ENCODE measurements at regions not wholly inside any gene's neighbourhood (a gene's known extent, or its start where the extent isn't known, plus 50 kb on each side); places are given as distances from the start of the nearest gene placed in this dataset.

DNA sequence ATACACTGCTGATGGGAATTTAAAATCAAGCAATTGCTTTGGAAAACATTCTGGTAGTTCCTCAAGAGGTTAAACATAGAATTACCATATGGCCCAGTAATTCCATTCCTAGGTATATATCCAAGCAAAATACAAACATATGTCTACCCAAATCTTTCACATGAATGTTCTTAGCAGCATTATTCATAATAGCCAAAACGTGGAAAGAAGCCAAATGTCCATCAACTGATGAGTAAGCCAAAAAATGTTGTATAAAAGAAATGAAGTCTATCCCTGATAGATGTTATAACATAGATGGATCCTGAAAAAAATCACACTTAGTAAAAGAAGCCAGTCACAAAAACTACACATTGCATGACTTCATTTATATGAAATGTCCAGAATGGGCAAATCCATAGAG lies 893.0 kb downstream of the SORCS3 start:
- no peak for FAIRE-seq
- no peak for DNase-seq (ENCODE audit: insufficient read length, low spot score)
- no peak for TF ChIP-seq CTCF (IDR thresholded peaks at IDR 0.05; ENCODE audit: insufficient read depth, missing control alignments)

- no peak for TF ChIP-seq CTCF (IDR thresholded peaks at IDR 0.05; ENCODE audit: insufficient read depth, missing control alignments)
- DNase-seq (ENCODE audit: insufficient read length, low spot score) = no peak
- no peak for FAIRE-seq
These were observed 875.4 kb downstream of the SORCS3 start for GRCh38 chr10:105516511-105516910.

DNA sequence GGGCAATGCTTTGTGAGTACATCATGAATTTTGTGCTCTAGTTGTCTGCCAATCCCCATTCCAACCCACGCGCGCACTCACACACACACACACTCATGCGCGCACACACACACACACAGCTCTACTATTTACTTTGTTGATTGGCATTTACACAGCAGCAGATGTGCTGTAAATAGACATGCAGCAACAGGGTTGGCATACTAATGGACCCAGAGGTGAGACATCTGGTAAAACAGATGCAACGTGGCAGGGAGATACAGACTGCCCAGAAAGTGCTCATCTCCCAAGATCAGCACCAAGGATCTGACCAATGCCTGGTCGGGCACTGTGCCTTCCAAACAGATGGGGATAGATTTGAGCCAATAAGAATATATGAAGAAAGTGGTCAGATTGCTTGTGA lies 873.0 kb downstream of the SORCS3 start:
- no peak for FAIRE-seq
- DNase-seq (ENCODE audit: insufficient read length, low spot score) = no peak
- TF ChIP-seq CTCF (IDR thresholded peaks at IDR 0.05; ENCODE audit: insufficient read depth, missing control alignments) = no peak

DNA sequence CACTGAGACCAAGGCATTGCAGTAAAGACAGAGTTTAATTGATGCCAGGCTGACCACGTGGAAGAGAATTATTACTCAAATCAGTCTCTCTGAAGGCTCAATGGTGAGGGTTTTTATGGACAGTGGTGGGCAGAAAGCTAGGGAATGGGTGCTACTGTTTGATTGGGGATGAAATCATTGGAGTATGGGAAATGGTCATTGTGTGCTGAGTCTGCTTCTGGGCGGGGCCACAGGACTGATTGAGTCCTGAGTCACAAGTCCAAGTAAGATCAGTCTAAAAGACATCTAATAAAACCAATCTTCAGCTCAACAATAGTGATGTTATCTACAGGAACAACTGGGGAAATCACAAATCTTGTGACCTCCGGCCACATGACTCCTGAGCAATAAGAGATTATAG lies 868.4 kb downstream of the SORCS3 start:
- no peak for TF ChIP-seq CTCF (IDR thresholded peaks at IDR 0.05; ENCODE audit: insufficient read depth, missing control alignments)
- DNase-seq (ENCODE audit: insufficient read length, low spot score) (no peak), FAIRE-seq (no peak)

GRCh38 chr10:105506262-105506661 lies 865.2 kb downstream of the SORCS3 start:
- no peak for TF ChIP-seq CTCF (IDR thresholded peaks at IDR 0.05; ENCODE audit: insufficient read depth, missing control alignments)
- no peak for FAIRE-seq

GRCh38 chr10:105503714-105504113 lies 862.6 kb downstream of the SORCS3 start:
- DNase-seq (ENCODE audit: insufficient read length, low spot score) = no peak
- TF ChIP-seq CTCF (IDR thresholded peaks at IDR 0.05; ENCODE audit: insufficient read depth, missing control alignments) = no peak
- FAIRE-seq = no peak

More at GRCh38 chr10:105506262-105506661, 865.2 kb downstream of the SORCS3 start:
- no peak for DNase-seq (ENCODE audit: insufficient read length, low spot score)

DNA sequence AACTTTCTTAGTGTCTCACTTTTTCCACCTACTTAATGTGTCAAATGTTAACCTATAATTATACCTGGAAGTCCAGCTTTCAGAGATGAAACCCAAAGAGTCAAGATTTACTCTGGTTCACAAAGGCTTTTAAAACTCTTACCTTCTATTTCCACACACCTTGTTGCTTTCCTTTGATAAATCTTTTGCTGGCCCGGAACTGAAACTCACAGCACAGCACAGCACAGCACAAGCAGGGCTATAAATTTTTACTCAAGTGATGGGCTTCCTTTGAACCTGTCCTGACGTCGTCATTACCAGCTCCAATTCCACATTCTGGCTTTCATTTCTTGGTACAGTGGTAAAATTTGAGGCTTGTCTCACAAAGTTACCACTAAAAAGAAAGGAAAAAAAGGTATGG lies 861.0 kb downstream of the SORCS3 start:
- TF ChIP-seq CTCF (IDR thresholded peaks at IDR 0.05; ENCODE audit: insufficient read depth, missing control alignments) = no peak
- FAIRE-seq = no peak
- no peak for DNase-seq (ENCODE audit: insufficient read length, low spot score)
